Smooth muscle cell (in vitro differentiated cells): ENCODE measurements at regions not wholly inside any gene's neighbourhood (a gene's known extent, or its start where the extent isn't known, plus 50 kb on each side); places are given as distances from the start of the nearest gene placed in this dataset.
"Not testable (repeated sequence)": the region's sequence is repeated elsewhere in the genome, so short reads cannot be mapped to it uniquely, and the experiment has no call there.

Source experiments
- DNase-seq: peaks from one replicate; lab custom pipeline; 2025; ENCODE audit not compliant: unreplicated experiment; lab: John Stamatoyannopoulos, UW
- H2AFZ ChIP-seq: fragments of 200-600 bp; sonication (generic); 2 replicates; pipeline ENCODE4 v1.6.0; 2016; ENCODE audit warnings: antibody characterized with exemption, low read depth, mild to moderate bottlenecking
- H3F3A ChIP-seq: fragments of 200-600 bp; sonication (generic); 2 replicates; pipeline ENCODE4 v1.6.0; 2017; ENCODE audit warnings: antibody characterized with exemption, low read depth
- H3K27ac ChIP-seq: fragments of 200-600 bp; sonication (generic); 2 replicates; pipeline ENCODE4 v1.5.1; 2016; ENCODE audit warnings: low read depth, mild to moderate bottlenecking
- H3K27me3 ChIP-seq: fragments of 200-600 bp; sonication (generic); 2 replicates; pipeline ENCODE4 v1.6.1; 2016; ENCODE audit warnings: low read depth, mild to moderate bottlenecking
- H3K36me3 ChIP-seq: fragments of 200-600 bp; sonication (generic); 2 replicates; pipeline ENCODE4 v1.5.1; 2016; ENCODE audit warnings: low read depth
- H3K4me1 ChIP-seq: fragments of 200-600 bp; sonication (generic); 2 replicates; pipeline ENCODE4 v1.5.1; 2016; ENCODE audit warnings: low read depth
- H3K4me2 ChIP-seq: fragments of 200-600 bp; sonication (generic); 2 replicates; pipeline ENCODE4 v1.6.0; 2016; ENCODE audit warnings: mild to moderate bottlenecking
- H3K4me3 ChIP-seq: fragments of 200-600 bp; sonication (generic); 2 replicates; pipeline ENCODE4 v1.5.1; 2016; ENCODE audit warnings: mild to moderate bottlenecking
- H3K79me2 ChIP-seq: fragments of 200-600 bp; sonication (generic); 2 replicates; pipeline ENCODE4 v1.6.0; 2016; ENCODE audit warnings: low read depth, mild to moderate bottlenecking
- H3K9ac ChIP-seq: fragments of 200-600 bp; sonication (generic); 2 replicates; pipeline ENCODE4 v1.6.0; 2016; ENCODE audit warnings: low read depth
- H3K9me3 ChIP-seq: fragments of 200-600 bp; sonication (generic); replicated peaks from 2 replicates; pipeline ENCODE4 v1.5.1; 2016; ENCODE audit warnings: low read depth
- H4K20me1 ChIP-seq: fragments of 200-600 bp; sonication (generic); 2 replicates; pipeline ENCODE4 v1.6.0; 2016; ENCODE audit warnings: low read depth
- WGBS: methylation state at CpG from one replicate; pipeline ENCODE4 v1.1.7; 2016; ENCODE audit warnings: low lambda C conversion rate; 5-methylcytosine and 5-hydroxymethylcytosine counted together

DNA sequence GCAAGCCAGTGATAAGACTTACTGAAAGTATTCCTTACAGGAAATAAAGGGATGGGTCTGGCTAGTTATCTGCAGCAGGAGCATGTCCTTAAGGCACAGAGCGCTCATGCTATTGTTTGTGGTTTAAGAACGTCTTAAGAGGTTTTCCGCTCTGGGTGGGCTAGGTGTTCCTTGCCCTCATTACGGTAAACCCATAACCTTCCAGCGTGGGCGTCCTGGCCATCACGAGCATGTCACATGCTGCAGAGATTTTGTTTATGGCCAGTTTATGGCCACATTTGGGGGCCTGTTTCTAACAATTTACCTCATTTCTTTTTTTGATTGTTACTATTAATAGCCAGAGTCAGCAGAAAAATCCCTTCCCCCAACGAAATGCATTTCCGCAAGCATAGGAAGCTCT is 61.0 kb upstream of the TNK2 start:
- H2AFZ ChIP-seq, DNase-seq, H3K9me3 ChIP-seq, H3K4me2 ChIP-seq, H3K4me1 ChIP-seq, H4K20me1 ChIP-seq, H3K79me2 ChIP-seq, H3K4me3 ChIP-seq, H3K9ac ChIP-seq, H3K27ac ChIP-seq, H3K27me3 ChIP-seq, H3K36me3 ChIP-seq, H3F3A ChIP-seq: not testable (repeated sequence)
- 90% methylated on average over 9 of the region's 9 CpGs for WGBS

DNA sequence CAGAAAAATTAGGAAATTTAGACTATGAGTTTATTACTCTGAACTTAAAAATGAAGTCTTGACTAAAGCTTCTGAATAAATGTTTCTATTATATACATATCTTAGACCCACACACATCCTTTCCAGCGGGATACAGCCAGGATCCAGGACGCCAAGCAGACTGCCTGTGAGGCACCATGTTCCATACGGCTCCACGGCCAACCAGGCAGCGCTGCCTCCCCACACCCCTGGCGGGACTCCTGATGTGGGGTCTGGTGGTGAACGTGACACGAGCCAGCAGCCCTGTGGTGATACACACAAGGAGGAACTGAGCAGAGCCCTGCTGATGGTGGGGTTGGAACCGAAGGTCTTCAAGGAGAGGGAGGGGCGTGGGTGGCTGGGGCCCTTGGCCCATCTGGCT is 59.8 kb upstream of the TNK2 start:
- not testable (repeated sequence) for H2AFZ ChIP-seq, DNase-seq, H3K36me3 ChIP-seq, H3K4me2 ChIP-seq, H3K27me3 ChIP-seq, H3F3A ChIP-seq, H3K27ac ChIP-seq, H3K79me2 ChIP-seq, H4K20me1 ChIP-seq, H3K4me1 ChIP-seq, H3K9ac ChIP-seq, H3K9me3 ChIP-seq, H3K4me3 ChIP-seq
- WGBS: 97% methylated on average over 8 of the region's 10 CpGs

DNA sequence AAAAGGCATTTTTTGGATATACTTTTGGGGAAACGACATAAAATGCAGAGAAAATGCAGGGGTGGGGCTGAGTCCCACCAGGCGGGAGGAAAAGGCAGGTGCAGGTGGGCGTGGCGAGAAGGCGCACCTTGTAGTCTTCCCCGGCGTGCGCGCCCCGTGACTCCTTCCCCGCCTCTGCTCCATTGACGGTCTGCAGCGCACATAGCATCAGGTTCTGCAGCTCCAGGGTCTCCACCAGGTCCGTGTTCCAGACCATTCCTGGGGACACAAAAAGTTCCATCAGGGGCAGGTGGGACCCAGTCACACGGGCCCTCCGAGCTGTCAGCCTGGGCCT is 59.0 kb upstream of the TNK2 start:
- H3K4me1 ChIP-seq, H3K4me3 ChIP-seq, DNase-seq, H2AFZ ChIP-seq, H3K9ac ChIP-seq, H3K27me3 ChIP-seq, H3K4me2 ChIP-seq, H3K9me3 ChIP-seq, H3K79me2 ChIP-seq, H3K27ac ChIP-seq, H3F3A ChIP-seq, H3K36me3 ChIP-seq, H4K20me1 ChIP-seq: not testable (repeated sequence)
- WGBS: no CpG with 5 or more reads among the region's 16 CpGs

DNA sequence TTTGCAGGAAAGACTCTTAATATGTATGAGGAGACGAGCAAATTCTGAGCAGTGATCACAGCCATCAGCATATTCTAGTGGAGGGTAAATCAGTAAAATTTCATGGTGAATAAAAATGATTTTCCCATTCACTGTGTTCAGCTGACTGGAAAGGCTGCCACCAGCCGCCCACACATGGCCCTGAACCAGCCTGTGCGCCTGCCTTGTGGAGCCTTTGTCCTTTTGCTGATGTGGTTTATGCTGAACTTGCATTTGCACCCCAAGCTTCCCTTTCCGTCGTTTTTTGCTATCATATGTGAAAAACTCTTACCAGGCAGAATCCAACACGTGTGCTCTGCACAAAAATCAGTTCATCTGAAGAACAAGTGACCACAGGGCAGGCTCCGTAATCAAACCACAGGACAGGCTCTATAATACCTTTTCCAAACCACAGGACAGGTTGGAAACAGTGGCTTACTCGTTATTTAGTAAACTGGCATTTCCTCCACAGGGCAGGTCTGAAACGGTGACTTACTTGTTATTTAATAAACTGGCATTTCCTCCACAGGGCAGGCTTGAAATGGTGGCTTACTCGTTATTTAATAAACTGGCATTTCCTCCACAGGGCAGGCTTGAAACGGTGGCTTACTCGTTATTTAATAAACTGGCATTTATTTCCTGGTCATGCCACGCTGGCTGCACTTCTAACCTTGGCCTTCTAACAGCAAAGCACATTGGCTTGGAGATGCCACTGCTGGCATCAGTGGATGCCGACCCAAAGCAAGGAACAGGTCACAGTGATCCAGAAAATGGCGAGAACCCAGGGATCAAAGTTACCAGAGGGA is 58.4 kb upstream of the TNK2 start:
- H3K4me3 ChIP-seq, H3K9ac ChIP-seq, H2AFZ ChIP-seq, H3K36me3 ChIP-seq, H3K4me2 ChIP-seq, H3K27ac ChIP-seq, H3K4me1 ChIP-seq, H3K79me2 ChIP-seq, DNase-seq, H4K20me1 ChIP-seq, H3F3A ChIP-seq, H3K9me3 ChIP-seq, H3K27me3 ChIP-seq: not testable (repeated sequence)
- whole genome bisulfite sequencing: 95% methylated on average over 13 of the region's 15 CpGs

DNA sequence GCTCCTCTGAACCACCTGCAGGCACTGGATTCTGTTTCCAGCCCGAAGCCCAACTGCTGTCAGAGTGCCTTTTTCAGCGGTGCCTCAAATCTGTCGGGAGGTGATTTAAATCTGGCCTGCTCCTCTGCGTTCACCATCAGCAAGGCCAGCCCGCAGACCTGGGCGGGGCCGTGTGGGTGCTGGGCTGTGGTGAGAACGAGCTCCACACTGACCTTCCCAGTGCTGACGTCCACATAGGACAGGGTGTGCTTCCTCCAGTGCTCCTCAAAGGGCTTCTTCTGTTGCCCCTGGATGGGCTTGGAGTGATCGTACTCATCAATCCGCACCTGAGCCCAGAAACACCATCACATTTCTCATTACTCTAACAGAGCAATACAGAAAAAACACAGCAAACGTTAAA is 56.9 kb upstream of the TNK2 start:
- not testable (repeated sequence) for H3K27me3 ChIP-seq, H3K4me3 ChIP-seq, H3K4me2 ChIP-seq, H3K79me2 ChIP-seq, H3K9ac ChIP-seq, H3K9me3 ChIP-seq, H3F3A ChIP-seq, H3K4me1 ChIP-seq, DNase-seq, H4K20me1 ChIP-seq, H2AFZ ChIP-seq, H3K36me3 ChIP-seq, H3K27ac ChIP-seq
- 98% methylated on average over 12 of the region's 12 CpGs for WGBS

DNA sequence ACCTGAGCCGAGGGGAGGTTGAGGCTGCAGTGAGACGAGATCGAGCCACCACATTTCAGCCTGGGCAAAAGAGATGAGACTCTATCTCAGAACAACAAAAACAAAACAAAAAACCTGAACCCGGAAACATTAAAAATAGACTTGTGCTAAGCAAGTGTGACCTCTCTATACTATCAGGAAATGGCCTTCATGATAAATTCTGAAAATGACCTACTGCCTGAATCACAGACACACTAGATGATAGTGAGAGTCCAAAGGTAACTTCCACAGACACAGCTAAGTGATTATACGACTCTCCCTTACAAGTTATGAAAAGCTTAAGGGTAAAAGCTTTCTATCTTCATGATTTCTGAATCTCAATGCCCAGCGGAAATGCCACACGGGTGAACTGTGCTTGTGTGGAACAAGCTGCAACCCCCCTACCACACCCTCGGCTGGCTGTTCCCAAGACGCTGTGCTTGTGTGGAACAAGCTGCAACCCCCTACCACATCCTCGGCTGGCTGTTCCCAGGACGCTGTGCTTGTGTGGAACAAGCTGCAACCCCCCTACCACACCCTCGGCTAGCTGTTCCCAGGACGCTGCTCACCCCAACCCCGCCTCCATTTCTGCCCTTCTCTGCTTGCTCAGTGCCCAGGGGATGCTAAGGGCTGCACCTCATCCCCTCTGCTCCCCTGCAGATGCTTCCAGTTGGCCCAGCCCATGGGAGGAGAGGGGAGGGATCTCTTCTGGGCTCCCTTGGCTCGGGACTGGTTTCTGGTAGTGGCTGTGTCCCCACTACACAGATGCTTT is 56.2 kb upstream of the TNK2 start:
- WGBS: 97% methylated on average over 15 of the region's 15 CpGs
- not testable (repeated sequence) for H3K4me2 ChIP-seq

DNA sequence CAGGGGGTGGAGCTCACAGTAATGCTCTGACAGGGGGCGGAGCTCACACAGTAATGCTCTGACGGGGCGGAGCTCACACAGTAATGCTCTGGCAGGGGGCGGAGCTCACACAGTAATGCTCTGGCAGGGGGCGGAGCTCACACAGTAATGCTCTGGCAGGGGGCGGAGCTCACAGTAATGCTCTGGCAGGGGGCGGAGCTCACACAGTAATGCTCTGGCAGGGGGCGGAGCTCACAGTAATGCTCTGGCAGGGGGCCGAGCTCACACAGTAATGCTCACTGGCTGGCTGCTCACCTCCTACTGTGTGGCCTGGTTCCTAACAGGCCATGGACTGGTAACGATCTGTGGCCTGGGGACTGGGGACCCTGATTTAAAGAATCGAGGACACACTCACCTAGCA is 53.9 kb upstream of the TNK2 start:
- not testable (repeated sequence) for H3F3A ChIP-seq, H3K27ac ChIP-seq, H4K20me1 ChIP-seq, H3K9me3 ChIP-seq, H3K9ac ChIP-seq, H3K4me2 ChIP-seq, H3K4me3 ChIP-seq, DNase-seq, H3K27me3 ChIP-seq, H3K4me1 ChIP-seq, H2AFZ ChIP-seq, H3K36me3 ChIP-seq, H3K79me2 ChIP-seq
- WGBS: over 99% methylated on average over 11 of the region's 11 CpGs

More for the DNA sequence above, 56.2 kb upstream of the TNK2 start:
- not testable (repeated sequence) for H3K27ac ChIP-seq, H2AFZ ChIP-seq, H3K4me3 ChIP-seq, H4K20me1 ChIP-seq, H3K4me1 ChIP-seq, H3K79me2 ChIP-seq, H3K36me3 ChIP-seq, DNase-seq, H3K27me3 ChIP-seq, H3F3A ChIP-seq, H3K9ac ChIP-seq, H3K9me3 ChIP-seq

DNA sequence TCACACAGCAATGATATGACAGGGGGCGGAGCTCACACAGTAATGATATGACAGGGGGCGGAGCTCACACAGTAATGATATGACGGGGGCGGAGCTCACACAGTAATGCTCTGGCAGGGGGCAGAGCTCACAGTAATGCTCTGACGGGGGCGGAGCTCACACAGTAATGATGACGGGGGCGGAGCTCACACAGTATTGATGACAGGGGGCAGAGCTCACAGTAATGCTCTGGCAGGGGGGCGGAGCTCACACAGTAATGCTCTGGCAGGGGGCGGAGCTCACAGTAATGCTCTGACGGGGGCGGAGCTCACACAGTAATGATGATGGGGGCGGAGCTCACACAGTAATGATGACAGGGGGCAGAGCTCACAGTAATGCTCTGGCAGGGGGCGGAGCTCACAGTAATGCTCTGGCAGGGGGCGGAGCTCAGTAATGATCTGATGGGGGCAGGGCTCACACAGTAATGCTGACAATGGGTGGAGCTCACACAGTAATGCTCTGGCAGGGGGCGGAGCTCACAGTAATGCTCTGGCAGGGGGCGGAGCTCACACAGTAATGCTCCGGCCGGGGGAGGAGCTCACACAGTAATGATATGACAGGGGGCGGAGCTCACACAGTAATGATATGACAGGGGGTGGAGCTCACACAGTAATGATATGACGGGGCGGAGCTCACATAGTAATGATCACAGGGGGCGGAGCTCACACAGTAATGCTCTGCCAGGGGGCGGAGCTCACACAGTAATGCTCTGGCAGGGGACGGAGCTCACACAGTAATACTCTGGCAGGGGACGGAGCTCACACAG is 52.8 kb upstream of the TNK2 start:
- H3K27me3 ChIP-seq, H2AFZ ChIP-seq, DNase-seq: not testable (repeated sequence)

More for the DNA sequence above, 52.8 kb upstream of the TNK2 start:
- not testable (repeated sequence) for H4K20me1 ChIP-seq, H3K27ac ChIP-seq, H3K36me3 ChIP-seq, H3K4me3 ChIP-seq, H3K4me2 ChIP-seq, H3K9ac ChIP-seq, H3F3A ChIP-seq, H3K79me2 ChIP-seq, H3K9me3 ChIP-seq, H3K4me1 ChIP-seq
- 97% methylated on average over 26 of the region's 26 CpGs for WGBS
